Hypothalamus (tissue), 51 donors: ENCODE measurements at regions not wholly inside any gene's neighbourhood (a gene's known extent, or its start where the extent isn't known, plus 50 kb on each side); places are given as distances from the start of the nearest gene placed in this dataset.
"Not testable (repeated sequence)": the region's sequence is repeated elsewhere in the genome, so short reads cannot be mapped to it uniquely, and the experiment has no call there.

Experiments used
- DNase-seq, 51 donors: peaks; one replicate each; lab custom pipeline; 2025; lab: John Stamatoyannopoulos, UW

- no peak for DNase-seq
These were observed 72.2 kb downstream of the SERINC2 start for GRCh38 chr1:31485166-31485565.

GRCh38 chr1:31487143-31487542 is 74.1 kb downstream of the SERINC2 start:
- DNase-seq, result no peak

DNA sequence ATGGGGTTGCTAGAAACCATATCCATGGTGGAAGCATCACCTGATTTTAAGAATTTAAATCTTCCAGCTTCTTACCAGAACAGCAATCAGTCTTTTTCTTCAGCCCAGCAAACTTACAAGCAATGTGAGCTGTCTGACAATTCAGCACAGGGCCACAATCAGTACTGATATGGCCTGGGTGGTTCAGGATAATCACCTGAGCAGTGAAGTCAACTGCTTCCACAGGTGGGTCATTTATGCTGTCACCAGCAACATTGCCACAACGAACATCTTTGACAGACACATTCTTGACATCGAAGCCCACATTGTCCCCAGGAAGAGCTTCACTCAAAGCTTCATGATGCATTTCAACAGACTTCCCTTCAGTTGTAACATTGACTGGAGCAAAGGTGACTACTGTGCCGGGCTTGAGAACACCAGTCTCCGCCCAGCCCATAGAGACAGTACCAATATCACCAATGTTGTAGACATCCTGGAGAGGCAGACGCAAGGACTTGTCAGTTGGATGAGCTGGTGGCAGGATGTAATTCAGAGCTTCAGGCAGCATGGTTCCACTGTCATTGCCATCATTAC is 74.8 kb downstream of the SERINC2 start:
- DNase-seq, result no peak

DNA sequence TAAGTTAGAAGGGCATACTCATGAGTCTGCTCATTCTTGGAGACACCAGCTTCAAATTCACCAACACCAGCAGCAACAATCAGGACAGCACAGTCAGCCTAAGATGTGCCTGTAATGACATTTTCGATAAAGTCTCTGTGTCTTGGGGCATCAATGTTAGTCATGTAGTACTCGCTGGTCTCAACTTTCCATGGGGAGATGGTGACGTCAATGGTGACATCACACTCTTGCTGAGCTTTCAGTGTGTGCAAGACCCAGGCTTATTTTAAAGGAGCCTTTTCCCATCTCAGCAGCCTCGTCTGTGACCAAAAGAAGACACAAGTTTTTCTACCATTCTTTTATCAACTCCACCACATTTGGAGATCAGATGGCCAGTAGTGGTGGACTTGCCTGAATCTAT is 75.5 kb downstream of the SERINC2 start:
- no peak for DNase-seq

- not testable (repeated sequence) for DNase-seq
These were observed 76.6 kb downstream of the SERINC2 start for GRCh38 chr1:31489575-31489974.

DNA sequence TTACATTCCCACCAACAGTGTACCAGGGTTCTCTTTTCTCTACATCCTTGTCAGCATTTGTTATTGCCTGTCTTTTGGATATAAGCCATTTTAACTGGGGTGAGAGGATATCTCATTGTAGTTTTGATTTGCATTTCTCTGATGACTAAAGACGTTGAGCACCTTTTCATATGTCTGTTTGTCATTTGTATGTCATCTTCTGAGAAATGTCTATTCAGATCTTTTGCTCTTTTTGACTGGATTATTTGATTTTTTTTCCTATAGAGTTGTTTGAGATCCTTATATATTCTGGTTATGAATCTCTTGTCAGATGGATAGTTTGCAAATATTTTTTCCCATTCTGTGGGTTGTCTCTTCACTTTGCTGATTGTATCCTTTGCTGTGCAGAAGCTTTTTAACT is 77.6 kb downstream of the SERINC2 start:
- not testable (repeated sequence) for DNase-seq

GRCh38 chr1:31495351-31495750 is 81.0 kb upstream of the TINAGL1 start:
- DNase-seq, result not testable (repeated sequence)

- not testable (repeated sequence) for DNase-seq
These were observed 80.5 kb upstream of the TINAGL1 start for GRCh38 chr1:31495770-31496169.

DNA sequence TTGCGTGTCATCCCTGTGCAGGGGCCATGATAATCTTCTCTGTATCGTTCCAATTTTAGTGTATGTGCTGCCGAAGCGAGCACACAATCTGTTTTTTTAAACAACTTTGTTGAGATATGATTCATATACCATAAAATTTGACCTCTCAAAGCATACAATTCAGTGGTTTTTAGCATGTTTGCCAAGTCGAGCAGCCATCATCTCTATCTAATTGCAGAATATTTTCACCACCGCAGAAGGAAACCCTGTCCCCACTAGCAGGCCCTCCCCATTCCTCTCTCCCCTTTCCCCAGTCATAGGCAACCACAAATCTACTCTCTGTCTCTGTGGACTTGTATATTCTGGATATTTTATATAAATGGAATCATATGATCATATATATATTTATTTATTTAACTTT is 78.7 kb upstream of the TINAGL1 start:
- DNase-seq, result no peak

DNA sequence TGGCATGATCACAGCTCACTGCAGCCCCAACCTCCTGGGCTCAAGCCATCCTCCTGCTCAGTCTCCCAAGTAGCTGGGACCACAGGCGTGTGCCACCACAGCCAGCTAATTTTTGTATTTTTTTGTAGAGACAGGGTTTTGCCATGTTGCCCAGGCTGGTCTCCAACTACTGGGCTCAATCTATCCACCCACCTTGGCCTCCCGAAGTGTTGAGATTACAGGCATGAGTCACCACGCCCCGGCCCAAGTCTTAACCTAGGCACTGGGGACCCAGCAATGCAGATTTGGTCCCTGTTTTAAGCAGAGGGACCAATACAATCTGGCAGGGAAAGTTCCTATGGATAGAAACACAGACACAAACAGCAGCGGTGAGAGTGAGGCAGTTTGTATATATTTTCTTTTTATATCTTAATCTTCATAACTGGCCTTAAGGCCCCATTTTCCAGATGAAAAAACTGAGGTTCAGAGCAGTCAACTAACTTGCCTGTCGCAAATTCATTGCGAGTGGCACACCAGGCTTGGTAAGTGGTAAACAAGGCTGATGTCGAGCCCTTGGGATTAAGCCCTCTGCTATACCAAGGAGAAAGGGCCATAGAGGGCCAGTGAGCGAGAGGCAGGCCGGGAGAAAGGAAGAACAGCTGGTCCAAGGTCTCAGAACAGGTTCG is 77.8 kb upstream of the TINAGL1 start:
- no peak for DNase-seq

DNA sequence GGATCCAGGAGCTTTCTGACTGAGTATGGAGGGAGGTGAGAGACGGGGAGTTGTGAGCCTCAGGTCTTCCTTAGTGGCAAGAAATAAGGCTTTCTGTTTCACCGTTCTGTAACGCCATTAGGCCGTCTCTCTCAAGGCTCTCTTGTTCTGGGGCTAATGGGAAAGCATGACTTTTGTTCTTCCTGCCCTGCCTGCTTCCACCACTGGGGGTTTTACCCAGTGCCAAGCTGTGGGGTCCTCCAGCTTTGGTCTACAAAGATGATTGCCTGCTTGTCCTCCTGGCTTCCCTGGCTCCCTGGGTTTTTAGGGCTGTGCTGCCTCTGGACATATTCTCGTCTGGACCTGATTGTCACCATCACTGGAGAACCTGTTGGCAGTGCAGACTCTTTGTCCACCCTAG is 74.8 kb upstream of the TINAGL1 start:
- no peak for DNase-seq

- no peak for DNase-seq
These were observed 74.1 kb upstream of the TINAGL1 start for GRCh38 chr1:31502253-31502652.

GRCh38 chr1:31502926-31503511 is 73.3 kb upstream of the TINAGL1 start:
- DNase-seq, result no peak

- no peak for DNase-seq
These were observed 72.7 kb upstream of the TINAGL1 start for GRCh38 chr1:31503570-31503969.

- DNase-seq, result no peak
These were observed 72.3 kb upstream of the TINAGL1 start for GRCh38 chr1:31504001-31504400.

- DNase-seq, result no peak
These were observed 70.3 kb upstream of the TINAGL1 start for GRCh38 chr1:31505911-31506497.

GRCh38 chr1:31507221-31507620 is 69.1 kb upstream of the TINAGL1 start:
- no peak for DNase-seq

DNA sequence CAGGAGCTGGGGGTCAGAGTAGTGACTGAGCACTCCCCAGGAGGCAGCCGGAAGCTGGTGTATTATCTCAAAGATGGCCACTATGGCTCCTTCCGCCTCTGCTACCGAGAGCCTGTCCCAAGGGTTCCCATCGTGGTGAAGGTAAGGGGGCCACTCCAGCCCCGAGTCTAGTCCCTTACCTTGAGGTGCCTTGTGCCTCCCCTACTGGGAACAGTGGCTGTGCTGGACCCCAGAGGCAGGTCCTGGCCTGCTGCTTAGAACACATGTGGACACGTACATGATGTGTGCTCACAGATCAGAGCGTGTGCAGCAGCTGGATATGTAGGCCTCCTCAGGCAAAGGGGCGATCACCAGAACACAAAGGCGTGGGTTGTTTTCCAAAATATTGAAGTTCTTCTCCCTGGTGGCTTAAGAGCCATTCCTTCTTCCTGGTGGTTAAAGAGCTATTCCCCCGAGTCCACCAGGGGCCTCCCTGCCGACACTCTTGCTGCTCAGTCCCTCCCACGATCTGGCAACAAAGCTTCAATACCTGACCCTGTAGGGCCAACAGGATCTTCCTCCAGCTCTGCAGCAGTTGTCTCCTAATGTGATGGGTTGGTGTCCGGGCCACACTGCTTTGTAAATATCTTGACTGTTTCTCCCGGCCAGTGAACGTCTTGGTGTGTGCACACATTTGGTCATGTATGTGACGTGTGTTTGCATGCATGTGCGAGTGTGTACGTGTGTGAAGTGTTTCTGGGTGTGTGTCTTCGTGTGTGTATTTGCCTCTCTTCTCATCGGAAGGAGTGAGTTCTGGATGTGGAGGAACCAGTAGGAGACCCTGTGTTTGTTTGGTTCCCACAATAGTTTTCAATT is 68.4 kb upstream of the TINAGL1 start:
- DNase-seq, result no peak

- DNase-seq, result no peak
These were observed 66.9 kb upstream of the TINAGL1 start for GRCh38 chr1:31509124-31510072.

DNA sequence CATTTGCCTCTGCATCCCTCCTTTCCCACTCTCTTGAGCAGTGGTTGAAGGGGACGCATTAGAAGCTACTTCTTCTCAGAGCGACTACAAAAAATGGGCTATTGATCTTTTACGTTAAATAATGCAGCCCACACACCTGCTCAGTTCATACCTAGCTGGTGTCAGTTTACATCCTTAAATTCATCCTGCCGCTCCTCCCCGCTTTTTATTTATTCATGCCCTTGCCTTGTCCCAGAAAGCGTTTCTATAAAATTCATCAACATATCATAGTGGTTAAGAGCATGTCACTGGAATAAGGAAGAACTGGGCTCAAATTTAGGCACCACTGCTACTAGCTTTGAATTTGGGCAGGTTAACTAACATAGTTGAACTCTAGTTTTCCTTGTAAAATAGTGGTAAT is 66.0 kb upstream of the TINAGL1 start:
- DNase-seq, result no peak
